Dendritic cell treated with granulocyte-macrophage colony-stimulating factor and Interleukin-4, amounts not matched to agents 40 ng/mL and 50 ng/mL, for 4 days (primary cell): ENCODE measurements at regions not wholly inside any gene's neighbourhood (a gene's known extent, or its start where the extent isn't known, plus 50 kb on each side); places are given as distances from the start of the nearest gene placed in this dataset.

Experiments used
- H3K27ac Mint-ChIP-seq: one replicate; pipeline ENCODE4 v1.8.0; 2022; ENCODE audit warnings: mild to moderate bottlenecking, mixed read lengths
- H3K27me3 Mint-ChIP-seq: one replicate; pipeline ENCODE4 v1.8.0; 2022; ENCODE audit warnings: mild to moderate bottlenecking, mixed read lengths
- H3K36me3 Mint-ChIP-seq: one replicate; pipeline ENCODE4 v1.8.0; 2022; ENCODE audit warnings: low read depth, mixed read lengths
- H3K4me1 Mint-ChIP-seq: one replicate; pipeline ENCODE4 v1.8.0; 2022; ENCODE audit warnings: low read depth, mixed read lengths
- H3K4me3 Mint-ChIP-seq: one replicate; pipeline ENCODE4 v1.8.0; 2022; ENCODE audit warnings: mild to moderate bottlenecking, moderate library complexity, mixed read lengths
- H3K9me3 Mint-ChIP-seq: one replicate; pipeline ENCODE4 v1.8.0; 2022; ENCODE audit warnings: mixed read lengths
- intact Hi-C: fragments of 100-400 bp; cut with micrococcal nuclease; formaldehyde crosslinking; loops from one replicate; pipeline ENCODE4 v1.15.0; 2022

DNA sequence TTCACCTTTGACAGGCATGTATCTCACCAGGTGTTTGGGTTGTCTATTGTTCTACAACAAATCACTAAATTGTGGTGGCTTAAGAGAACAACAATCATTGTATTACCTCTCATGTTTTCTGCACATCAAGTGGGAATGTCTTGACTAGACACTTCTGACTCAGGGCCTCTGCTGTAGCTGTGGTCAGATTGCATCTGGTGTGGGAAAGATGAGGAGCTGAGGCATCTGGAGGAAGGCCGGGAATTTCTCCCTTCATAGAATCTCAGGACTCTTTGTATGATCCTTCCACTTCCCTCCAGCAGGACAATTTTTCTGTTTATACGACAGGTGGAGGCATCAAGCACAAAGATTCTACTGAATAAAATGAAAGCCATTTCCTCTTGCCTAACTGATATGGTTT is 511.8 kb upstream of the NBEA start:
- H3K36me3 Mint-ChIP-seq: no peaks in the 10 kb centered on the region
- peaks cover 9% of the 10 kb centered on the region for H3K9me3 Mint-ChIP-seq
- H3K27ac Mint-ChIP-seq: no peak overlapping the region
- H3K4me3 Mint-ChIP-seq: no peak overlapping the region
- no peaks in the 10 kb centered on the region for H3K4me1 Mint-ChIP-seq
- no peaks in the 10 kb centered on the region for H3K27me3 Mint-ChIP-seq
- intact Hi-C loops: no loop called here

DNA sequence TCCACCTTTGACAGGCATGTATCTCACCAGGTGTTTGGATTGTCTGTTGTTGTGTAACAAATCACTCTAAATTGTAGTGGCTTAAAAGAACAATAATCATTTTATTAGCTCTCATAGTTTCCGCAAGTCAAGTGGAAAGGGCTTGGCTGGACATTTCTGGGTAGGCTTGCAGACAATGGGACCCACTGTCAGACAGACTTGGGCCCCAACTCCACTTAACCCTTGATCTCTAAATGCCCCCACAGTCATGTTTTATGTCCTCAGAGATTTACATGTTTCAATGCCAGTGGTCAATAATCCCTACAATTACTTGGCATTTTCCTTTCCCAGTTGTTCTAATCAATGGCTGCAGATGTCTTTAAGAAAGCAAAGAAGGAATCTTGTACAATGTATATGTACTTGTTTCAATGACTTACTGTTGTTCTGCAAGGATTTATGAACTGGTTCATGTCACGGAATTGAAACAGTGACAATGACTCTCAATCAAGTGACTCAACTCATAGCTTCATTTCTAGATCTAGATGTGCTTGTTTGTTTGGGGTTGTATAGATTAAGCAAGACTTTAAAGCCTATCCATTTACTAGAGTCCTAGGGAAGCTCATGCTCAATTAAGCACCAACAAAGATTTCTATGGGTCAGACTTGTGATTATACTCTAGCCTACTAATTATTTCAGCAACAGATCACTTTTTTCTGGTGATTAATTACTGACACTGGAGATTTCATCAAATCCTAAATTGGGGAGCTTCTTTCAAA is 510.1 kb upstream of the NBEA start:
- Mint-ChIP-seq H3K27me3 (no peaks in the 10 kb centered on the region), H3K9me3 (peaks cover 9% of the 10 kb centered on the region)

DNA sequence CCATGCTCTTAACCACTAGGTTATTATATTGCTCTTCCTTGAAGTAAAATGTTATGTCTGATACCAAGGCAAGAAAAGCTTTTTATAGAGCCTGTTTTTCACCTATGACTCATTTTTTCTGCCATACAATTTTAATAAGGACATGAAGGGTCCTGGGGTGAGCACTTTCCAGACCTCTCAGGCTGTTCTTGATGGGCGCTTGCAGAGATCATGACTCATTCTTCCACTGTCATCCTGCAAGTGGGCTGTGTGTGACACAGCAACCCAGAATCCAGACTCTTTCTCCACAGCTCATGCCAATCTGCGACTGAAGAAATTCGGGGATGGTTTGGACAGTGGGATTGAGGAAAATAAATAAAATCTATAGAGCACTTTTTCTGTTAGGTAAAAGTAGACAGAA is 506.7 kb upstream of the NBEA start:
- Mint-ChIP-seq H3K27ac (no peak overlapping the region), H3K9me3 (peaks cover 11% of the 10 kb centered on the region), H3K4me1 (no peaks in the 10 kb centered on the region), H3K36me3 (no peaks in the 10 kb centered on the region), H3K27me3 (no peaks in the 10 kb centered on the region), H3K4me3 (no peak overlapping the region)
- intact Hi-C loops: no loop called here

More for the DNA sequence above, 510.1 kb upstream of the NBEA start:
- Mint-ChIP-seq H3K4me1 (no peaks in the 10 kb centered on the region), H3K27ac (no peak overlapping the region), H3K4me3 (no peak overlapping the region), H3K36me3 (no peaks in the 10 kb centered on the region)
- intact Hi-C loops: no loop called here

DNA sequence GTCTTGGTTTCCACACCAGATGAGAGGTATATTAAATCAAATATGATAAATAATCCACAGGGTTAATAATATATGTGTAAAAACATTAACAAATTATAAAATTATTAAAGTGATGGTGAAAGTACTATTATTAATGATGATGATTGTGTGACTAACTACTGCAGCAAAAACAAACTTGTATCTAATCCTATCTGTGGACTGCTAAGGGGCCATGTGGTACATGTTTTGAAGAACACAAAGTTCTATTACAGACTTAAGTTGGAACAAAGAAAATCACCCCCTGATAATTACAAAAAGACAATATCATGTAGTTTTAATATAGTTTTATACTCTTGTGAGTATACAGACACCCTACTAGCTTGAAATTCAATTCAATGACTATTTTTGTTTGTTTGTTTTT is 504.2 kb upstream of the NBEA start:
- Mint-ChIP-seq H3K36me3 (no peaks in the 10 kb centered on the region), H3K27ac (no peak overlapping the region), H3K4me1 (no peaks in the 10 kb centered on the region), H3K27me3 (no peaks in the 10 kb centered on the region), H3K4me3 (no peak overlapping the region), H3K9me3 (peaks cover 11% of the 10 kb centered on the region)
- intact Hi-C loops: no loop called here

DNA sequence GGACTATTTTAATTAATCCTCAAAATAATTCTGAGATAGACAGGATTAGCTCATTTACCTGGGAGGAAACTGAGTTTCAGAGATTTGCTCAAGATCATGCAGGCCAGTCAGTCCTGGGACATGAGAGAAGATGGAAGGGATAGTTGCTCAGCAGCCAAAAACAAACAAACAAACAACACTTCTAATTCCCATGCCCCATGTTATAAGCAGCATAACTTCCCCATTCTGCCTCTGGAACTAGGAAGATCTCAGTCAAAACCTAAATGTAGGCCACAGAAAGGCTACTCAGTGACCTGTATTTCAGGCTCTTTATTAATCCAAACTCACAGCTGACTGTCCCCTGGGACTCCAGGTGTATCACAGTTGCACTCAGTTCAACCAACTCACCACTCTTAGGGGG is 489.2 kb upstream of the NBEA start:
- H3K36me3 Mint-ChIP-seq: no peaks in the 10 kb centered on the region
- H3K4me3 Mint-ChIP-seq: no peak overlapping the region
- H3K27ac Mint-ChIP-seq: no peak overlapping the region
- H3K4me1 Mint-ChIP-seq: no peaks in the 10 kb centered on the region
- intact Hi-C loops: no loop called here
- H3K27me3 Mint-ChIP-seq: no peaks in the 10 kb centered on the region
- peaks cover 57% of the 10 kb centered on the region for H3K9me3 Mint-ChIP-seq

DNA sequence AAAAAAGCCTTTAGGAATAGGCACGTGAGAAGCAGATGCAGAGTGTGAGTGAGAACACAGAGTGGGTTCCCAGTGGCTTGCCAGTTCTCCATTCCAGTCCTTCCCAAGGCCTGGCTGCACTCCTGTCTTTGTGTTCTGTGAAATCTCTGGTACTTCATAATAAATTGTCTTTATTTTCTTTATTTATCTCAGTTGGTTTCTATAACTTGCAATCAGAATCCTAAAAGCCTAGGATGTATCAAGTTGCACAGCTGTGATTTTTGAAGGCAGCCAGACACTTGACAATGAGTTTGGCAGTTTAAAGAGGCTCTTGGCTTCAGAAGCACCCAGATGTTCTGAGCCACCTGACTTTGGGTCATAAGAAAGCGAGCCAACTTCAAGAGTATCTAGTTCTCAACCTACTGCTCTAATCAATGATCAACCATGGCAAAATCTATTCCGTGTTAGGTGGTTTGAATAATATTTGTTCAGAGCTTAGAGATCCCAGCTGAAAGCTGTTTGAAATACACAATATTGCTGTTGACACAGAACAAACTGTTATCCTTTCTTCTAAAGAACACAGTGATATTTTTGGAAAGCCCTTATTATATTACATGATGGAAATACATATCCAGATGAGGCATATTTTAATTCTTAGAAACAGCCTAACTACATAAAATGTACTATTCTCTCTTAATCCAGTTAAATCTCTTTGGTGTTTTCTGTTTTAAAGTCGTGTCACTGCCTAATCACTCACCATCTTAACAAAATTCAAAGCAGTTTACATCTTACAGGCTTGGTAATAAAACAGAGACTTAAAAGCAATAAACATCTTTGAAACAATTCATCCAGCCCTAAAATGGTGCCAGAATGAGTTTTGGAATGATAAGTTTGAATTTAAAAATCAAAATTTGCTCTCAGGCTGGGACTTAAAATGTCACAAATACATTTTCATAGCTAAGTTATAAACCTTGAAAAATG is 483.0 kb upstream of the NBEA start:
- H3K4me1 Mint-ChIP-seq: no peaks in the 10 kb centered on the region
- intact Hi-C loops: no loop called here
- no peak overlapping the region for H3K27ac Mint-ChIP-seq

DNA sequence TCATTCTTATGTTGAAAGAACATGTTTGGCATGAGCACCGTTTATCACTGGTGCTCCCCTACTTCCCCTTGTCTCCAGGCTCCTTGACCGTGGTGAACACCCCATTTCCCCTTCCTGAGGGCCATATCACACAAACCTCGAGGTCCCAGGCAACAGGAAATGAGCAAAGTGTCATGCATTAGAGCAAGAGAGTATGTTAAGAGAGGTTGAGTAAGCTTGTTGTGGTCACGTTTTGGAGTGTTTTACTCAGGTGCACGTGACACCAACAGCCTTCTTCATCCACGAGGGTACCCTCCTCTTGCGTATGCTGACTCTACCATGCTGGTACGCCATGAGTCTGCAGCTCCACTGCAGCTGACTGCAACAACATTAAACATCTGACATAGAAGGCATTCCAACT is 482.2 kb upstream of the NBEA start:
- Mint-ChIP-seq H3K9me3 (peaks cover 71% of the 10 kb centered on the region), H3K4me1 (no peaks in the 10 kb centered on the region), H3K27me3 (no peaks in the 10 kb centered on the region), H3K27ac (no peak overlapping the region), H3K36me3 (no peaks in the 10 kb centered on the region), H3K4me3 (no peak overlapping the region)
- intact Hi-C loops: no loop called here

More for the DNA sequence above, 483.0 kb upstream of the NBEA start:
- H3K9me3 Mint-ChIP-seq: peaks cover 79% of the 10 kb centered on the region
- H3K36me3 Mint-ChIP-seq: no peaks in the 10 kb centered on the region
- H3K27me3 Mint-ChIP-seq: no peaks in the 10 kb centered on the region
- H3K4me3 Mint-ChIP-seq: no peak overlapping the region

DNA sequence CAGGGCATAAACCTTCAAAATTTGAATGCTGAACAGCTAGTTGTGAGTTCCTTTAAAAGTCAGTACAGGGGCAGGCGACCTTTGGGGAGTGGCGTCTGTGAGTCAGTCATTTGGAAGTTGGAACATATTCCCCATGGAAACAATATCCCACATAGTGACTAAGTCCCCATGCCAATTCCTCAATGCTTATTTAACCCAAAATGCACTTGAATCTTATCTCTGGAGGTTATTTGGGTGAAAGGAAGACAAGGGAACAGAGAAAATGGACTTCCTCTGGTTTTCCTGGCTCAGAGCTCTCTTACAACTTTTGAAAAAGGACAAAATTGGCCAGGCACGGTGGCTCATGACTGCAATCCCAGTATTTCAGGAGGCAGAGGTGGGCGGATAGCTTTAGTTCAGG is 479.2 kb upstream of the NBEA start:
- peaks cover 41% of the 10 kb centered on the region for H3K9me3 Mint-ChIP-seq
- no peak overlapping the region for H3K4me3 Mint-ChIP-seq
- H3K4me1 Mint-ChIP-seq: no peaks in the 10 kb centered on the region
- no peaks in the 10 kb centered on the region for H3K36me3 Mint-ChIP-seq
- no peak overlapping the region for H3K27ac Mint-ChIP-seq
- no peaks in the 10 kb centered on the region for H3K27me3 Mint-ChIP-seq
- intact Hi-C loops: no loop called here

DNA sequence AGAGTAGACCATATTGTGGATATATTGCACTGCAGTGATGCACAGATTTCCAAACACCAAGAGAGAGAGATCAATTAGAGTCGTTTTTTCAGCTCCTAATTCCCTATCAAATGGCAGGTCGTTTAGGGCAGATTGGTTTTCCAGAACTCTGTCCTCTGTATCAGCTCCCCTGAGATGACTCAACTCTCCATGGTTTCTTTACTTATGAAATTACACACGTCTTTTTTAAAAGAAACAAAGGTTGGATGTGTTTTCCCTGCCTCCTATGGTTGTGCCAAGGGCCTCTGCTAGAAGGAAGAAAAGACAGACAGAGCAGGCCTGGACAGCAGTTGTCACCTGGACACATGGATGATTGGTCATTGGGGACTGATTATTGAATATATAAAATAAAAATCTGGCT is 478.1 kb upstream of the NBEA start:
- intact Hi-C loops: no loop called here
- Mint-ChIP-seq H3K36me3 (no peaks in the 10 kb centered on the region), H3K27ac (no peak overlapping the region), H3K4me3 (no peak overlapping the region), H3K27me3 (no peaks in the 10 kb centered on the region), H3K4me1 (no peaks in the 10 kb centered on the region), H3K9me3 (peaks cover 37% of the 10 kb centered on the region)

DNA sequence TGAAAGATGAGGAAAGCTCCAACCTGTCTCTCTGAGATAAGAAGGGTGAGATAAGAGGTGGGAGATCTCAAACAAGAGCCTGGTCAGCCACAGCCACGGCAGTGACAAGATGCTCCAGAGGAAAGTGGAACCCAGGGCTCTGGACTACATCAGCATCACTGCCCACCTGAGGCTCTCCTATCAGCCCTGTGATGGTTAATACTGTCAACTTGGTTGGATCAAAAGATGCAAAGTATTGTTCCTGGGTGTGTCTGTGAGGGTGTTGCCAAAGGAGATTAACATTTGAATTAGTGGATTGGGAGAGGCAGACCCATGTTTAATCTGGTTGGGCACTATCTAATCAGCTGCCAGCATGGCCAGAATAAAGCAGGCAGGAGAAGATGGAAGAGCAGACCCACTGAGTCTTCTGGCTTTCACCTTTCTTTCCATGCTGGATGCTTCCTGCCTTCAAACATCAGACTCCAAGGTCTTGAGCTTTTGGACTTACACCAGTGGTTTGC is 476.6 kb upstream of the NBEA start:
- H3K4me3 Mint-ChIP-seq: no peak overlapping the region
- no peaks in the 10 kb centered on the region for H3K36me3 Mint-ChIP-seq
- H3K4me1 Mint-ChIP-seq: no peaks in the 10 kb centered on the region
- no peak overlapping the region for H3K27ac Mint-ChIP-seq
- H3K27me3 Mint-ChIP-seq: no peaks in the 10 kb centered on the region
- intact Hi-C loops: no loop called here
- peaks cover 28% of the 10 kb centered on the region for H3K9me3 Mint-ChIP-seq

DNA sequence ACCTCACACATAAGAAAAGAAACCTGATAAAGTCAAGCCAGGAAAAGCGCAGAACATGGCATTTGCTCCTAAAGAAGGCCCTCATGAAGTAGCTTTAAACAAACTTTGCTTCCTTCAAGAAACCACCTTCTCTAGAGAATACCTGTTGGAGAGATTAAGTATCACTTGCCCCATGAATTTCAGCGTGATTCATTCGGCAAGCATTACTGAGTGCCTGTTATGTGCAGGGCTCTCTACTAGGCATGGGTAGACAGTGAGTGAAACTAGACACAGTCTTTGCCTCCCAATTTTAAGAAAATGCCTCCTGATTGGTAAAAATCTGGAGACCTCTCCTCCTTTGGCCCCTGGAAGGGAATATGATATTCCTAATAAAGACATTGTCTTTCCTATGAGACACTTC is 475.8 kb upstream of the NBEA start:
- intact Hi-C loops: no loop called here
- H3K4me3 Mint-ChIP-seq: no peak overlapping the region
- H3K27me3 Mint-ChIP-seq: no peaks in the 10 kb centered on the region
- no peak overlapping the region for H3K27ac Mint-ChIP-seq
- no peaks in the 10 kb centered on the region for H3K36me3 Mint-ChIP-seq
- H3K9me3 Mint-ChIP-seq: peaks cover 26% of the 10 kb centered on the region
- H3K4me1 Mint-ChIP-seq: no peaks in the 10 kb centered on the region

DNA sequence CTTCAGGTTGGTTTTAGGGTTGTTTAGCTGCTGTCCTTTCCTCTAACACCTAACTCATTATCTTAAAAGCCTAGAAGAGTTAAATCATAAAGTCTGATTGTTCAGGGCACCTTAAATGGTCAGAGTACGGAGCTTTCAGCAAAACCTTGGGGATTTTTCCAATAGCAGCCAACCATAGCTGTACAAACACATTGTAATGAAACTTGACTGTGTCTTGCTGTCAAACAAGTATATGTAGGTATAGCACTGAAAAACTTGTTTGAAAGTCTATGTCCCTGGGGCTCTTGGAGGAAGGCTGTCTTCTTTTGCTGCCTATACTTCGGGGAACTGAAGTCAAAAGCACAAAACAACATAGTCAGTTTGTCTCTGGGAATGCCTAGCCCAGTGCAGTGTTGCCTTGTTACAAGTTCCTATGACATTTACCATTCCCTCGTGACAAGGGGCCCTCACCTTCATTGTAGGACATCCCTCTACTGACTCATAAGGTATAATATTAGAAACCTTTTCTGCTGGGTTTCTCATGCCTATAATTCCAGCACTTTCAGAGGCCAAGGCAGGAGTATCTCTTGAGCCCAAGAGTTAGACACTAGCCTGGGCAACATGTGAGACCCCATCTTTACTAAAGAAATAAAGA is 474.5 kb upstream of the NBEA start:
- Mint-ChIP-seq H3K36me3 (no peaks in the 10 kb centered on the region), H3K4me1 (no peaks in the 10 kb centered on the region), H3K27me3 (no peaks in the 10 kb centered on the region), H3K9me3 (peaks cover 25% of the 10 kb centered on the region), H3K27ac (no peak overlapping the region), H3K4me3 (no peak overlapping the region)
- intact Hi-C loops: no loop called here

DNA sequence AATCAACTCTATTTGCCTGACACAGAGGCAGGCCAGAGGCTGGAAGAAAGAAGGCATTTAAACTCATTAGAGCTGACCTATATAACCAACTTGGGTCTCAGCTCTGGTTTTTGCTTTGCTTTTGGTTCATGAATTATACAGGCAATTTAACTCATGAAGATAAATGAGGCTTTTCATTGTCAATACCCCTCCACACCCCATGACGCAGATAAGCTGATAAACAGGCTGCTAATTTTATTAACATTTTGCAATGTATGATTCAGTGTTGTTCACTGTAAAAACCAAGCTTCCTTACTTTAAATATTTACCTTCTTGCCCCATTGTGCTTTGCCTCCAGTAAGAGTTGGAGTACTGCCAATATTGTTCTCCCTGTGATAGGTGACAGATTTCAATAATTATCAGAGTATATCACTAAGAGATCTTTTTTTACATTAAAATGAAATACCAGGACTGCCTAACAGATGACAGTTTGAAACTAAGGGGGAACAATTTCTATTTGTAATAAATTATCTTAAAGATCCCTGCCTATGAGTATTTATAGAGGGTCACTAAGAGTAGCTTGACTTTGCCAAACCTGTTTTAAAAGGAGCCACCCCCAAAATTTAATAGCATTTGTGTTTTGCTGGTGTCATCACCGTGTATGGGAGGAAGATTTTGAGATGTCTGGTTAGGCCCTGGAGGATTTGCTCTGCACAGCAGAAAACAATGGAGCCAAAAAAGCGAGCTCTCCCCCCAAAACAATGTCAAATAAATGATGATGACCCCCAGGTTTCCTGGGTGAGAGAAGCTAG is 472.7 kb upstream of the NBEA start:
- H3K27ac Mint-ChIP-seq: no peak overlapping the region
- no peaks in the 10 kb centered on the region for H3K36me3 Mint-ChIP-seq
- no peaks in the 10 kb centered on the region for H3K4me1 Mint-ChIP-seq
- H3K9me3 Mint-ChIP-seq: peaks cover 11% of the 10 kb centered on the region
- no peak overlapping the region for H3K4me3 Mint-ChIP-seq
- intact Hi-C loops: no loop called here
- H3K27me3 Mint-ChIP-seq: no peaks in the 10 kb centered on the region
